ENCODE measurements at regions not wholly inside any gene's neighbourhood (a gene's known extent, or its start where the extent isn't known, plus 50 kb on each side); places are given as distances from the start of the nearest gene placed in this dataset.

DNA sequence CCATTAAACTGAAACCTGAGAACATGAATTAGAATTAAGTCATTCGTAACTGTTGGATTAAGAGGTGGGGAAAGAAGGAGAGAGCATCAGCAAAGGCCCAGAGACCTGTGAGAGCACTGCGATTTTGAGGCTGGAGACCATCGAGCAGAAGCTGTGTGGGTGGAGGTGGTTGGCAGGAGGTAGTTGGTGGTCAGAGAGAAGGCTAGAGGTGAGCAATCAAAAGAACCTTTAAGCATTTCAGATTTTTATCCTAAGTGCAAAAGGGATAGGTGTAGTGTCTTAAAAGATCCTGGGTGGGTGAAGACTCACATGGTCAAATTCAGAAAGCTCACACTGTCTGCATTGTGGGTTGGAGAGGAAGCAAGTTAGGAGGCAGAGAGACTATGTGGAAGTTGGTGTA, 65.1 kb upstream of the TEX264 start:
- Histone ChIP-seq H3K18ac (ENCODE audit: extremely low read depth, low read length) (no peak overlapping the region), H3K4ac (replicated peaks; ENCODE audit: insufficient read length, low read depth, low read length) (no peak overlapping the region), H3K4me3 (ENCODE audit: extremely low read depth in 1 of 4, insufficient read depth in 2 of 4, low read depth in 3 of 4, low read length in 4 of 4) (no peak overlapping the region), H3K27ac (ENCODE audit: low read depth, low read length) (no peak overlapping the region), H2BK5ac (ENCODE audit: low read depth, low read length) (no peak overlapping the region), H3K23ac (ENCODE audit: insufficient read length) (no peak overlapping the region), H3K56ac (replicated peaks; ENCODE audit: insufficient read length, low read depth, low read length) (no peak overlapping the region), H3K23me2 (ENCODE audit: low read depth, low read length) (no peaks in the 10 kb centered on the region), H2AK5ac (ENCODE audit: low read depth, low read length) (no peak overlapping the region), H3K79me2 (ENCODE audit: control insufficient read depth in 1 of 2, insufficient read depth in 2 of 2, low read length in 2 of 2) (peaks cover 0 to 12% of the 10 kb centered on the region in 2 experiments; a peak in 2 of 4 replicates), H4K8ac (ENCODE audit: extremely low read depth, insufficient read depth, low read length) (no peak overlapping the region), H3K9ac (replicated peaks in 1 of 4; ENCODE audit: extremely low read depth in 1 of 4, low read depth in 3 of 4, low read length in 3 of 4) (no peak overlapping the region), H3K36me3 (ENCODE audit: control insufficient read depth in 2 of 4, insufficient read depth in 4 of 4, low read length in 3 of 4) (peaks cover 0 to 13% (median 0%) of the 10 kb centered on the region in 4 experiments; a peak in 1 of 8 replicates), H4K20me1 (replicated peaks in 1 of 2; ENCODE audit: control insufficient read depth in 1 of 2, insufficient read depth in 2 of 2, low read length in 2 of 2) (no peaks in the 10 kb centered on the region), H2AFZ (ENCODE audit: low read length) (no peak overlapping the region), H3K4me1 (replicated peaks in 1 of 4; ENCODE audit: control insufficient read depth in 3 of 4, insufficient read depth in 4 of 4, low read length in 3 of 4) (no peaks in the 10 kb centered on the region), H3K9me3 (ENCODE audit: insufficient read depth in 2 of 2, low read depth in 1 of 2, low read length in 1 of 2) (peaks cover 0 to 13% of the 10 kb centered on the region in 2 experiments; a peak in 1 of 4 replicates), H2BK20ac (ENCODE audit: low read length) (no peak overlapping the region), H2BK15ac (ENCODE audit: low read length) (no peak overlapping the region), H3K14ac (ENCODE audit: insufficient read length) (no peak overlapping the region), H2BK120ac (replicated peaks; ENCODE audit: low read depth, low read length) (no peak overlapping the region), H4K91ac (replicated peaks; ENCODE audit: insufficient read length, low read length) (no peak overlapping the region), H3K79me1 (ENCODE audit: low read depth, low read length) (no peaks in the 10 kb centered on the region; the same call in 1 of the 2 replicates), H3K4me2 (ENCODE audit: insufficient read depth in 1 of 2, low read depth in 2 of 2, low read length in 2 of 2) (no peak overlapping the region), H3K27me3 (replicated peaks in 1 of 4; ENCODE audit: control insufficient read depth in 3 of 4, extremely low read depth in 1 of 4, insufficient read depth in 3 of 4, low read length in 3 of 4) (no peaks in the 10 kb centered on the region), H2BK12ac (ENCODE audit: low read depth, low read length) (no peak overlapping the region), H4K5ac (ENCODE audit: insufficient read length, low read depth, low read length) (no peak overlapping the region)
- DNase-seq (ENCODE audit: low read depth in 1 of 2, low spot score in 2 of 2) (no peak), FAIRE-seq (no peak)
- WGBS, 2 experiments (ENCODE audit: extremely low coverage in 1 of 2, insufficient coverage in 1 of 2, insufficient read length in 1 of 2, insufficient replicate concordance in 2 of 2, low coverage in 1 of 2, low lambda C conversion rate in 2 of 2, missing lambda C conversion rate in 1 of 2): 81% methylated on average over 3 of the region's 3 CpGs; no CpG with 5 or more reads in 1 of the 2 experiments
- CTCF ChIA-PET (ENCODE audit: partially characterized antibody): interaction anchor here (0.7 to 1.0 kb wide), 2 partner anchors 104 to 1192 kb away, joined by 3 to 4 read pairs; no protein-coding TSS in a partner anchor
- POLR2A ChIA-PET (ENCODE audit: partially characterized antibody): interaction anchor here (0.7 kb wide), 1 partner anchor 358 kb away, joined by 3 read pairs; no protein-coding TSS in a partner anchor
- TF ChIP-seq RAD21 (IDR thresholded peaks at IDR 0.05 in 1 of 2, conservative IDR thresholded peaks at IDR 0.05 in 1 of 2; ENCODE audit: low read depth in 2 of 2, low read length in 2 of 2) (no peak), BCL11A (IDR thresholded peaks at IDR 0.05; ENCODE audit: low read depth in 2 of 2, low read length in 2 of 2) (no peak), NRF1 (IDR thresholded peaks at IDR 0.05; ENCODE audit: low read depth, low read length) (no peak), RXRA (IDR thresholded peaks at IDR 0.05; ENCODE audit: insufficient read depth, low read depth, low read length) (no peak), ZNF274 (IDR thresholded peaks at IDR 0.05; ENCODE audit: borderline replicate concordance, extremely low read depth, low read length) (no peak), CEBPB (IDR thresholded peaks at IDR 0.05; ENCODE audit: low read depth, low read length) (no peak), YY1 (IDR thresholded peaks at IDR 0.05; ENCODE audit: low read depth, low read length) (no peak), CTBP2 (IDR thresholded peaks at IDR 0.05; ENCODE audit: borderline replicate concordance, insufficient read depth, insufficient read length, low read length) (no peak), SP2 (IDR thresholded peaks at IDR 0.05; ENCODE audit: low read length) (no peak)
- TF ChIP-seq, protein P1, sequence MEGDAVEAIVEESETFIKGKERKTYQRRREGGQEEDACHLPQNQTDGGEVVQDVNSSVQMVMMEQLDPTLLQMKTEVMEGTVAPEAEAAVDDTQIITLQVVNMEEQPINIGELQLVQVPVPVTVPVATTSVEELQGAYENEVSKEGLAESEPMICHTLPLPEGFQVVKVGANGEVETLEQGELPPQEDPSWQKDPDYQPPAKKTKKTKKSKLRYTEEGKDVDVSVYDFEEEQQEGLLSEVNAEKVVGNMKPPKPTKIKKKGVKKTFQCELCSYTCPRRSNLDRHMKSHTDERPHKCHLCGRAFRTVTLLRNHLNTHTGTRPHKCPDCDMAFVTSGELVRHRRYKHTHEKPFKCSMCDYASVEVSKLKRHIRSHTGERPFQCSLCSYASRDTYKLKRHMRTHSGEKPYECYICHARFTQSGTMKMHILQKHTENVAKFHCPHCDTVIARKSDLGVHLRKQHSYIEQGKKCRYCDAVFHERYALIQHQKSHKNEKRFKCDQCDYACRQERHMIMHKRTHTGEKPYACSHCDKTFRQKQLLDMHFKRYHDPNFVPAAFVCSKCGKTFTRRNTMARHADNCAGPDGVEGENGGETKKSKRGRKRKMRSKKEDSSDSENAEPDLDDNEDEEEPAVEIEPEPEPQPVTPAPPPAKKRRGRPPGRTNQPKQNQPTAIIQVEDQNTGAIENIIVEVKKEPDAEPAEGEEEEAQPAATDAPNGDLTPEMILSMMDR (IDR thresholded peaks at IDR 0.05; ENCODE audit: control extremely low read depth in 1 of 3, insufficient read depth in 1 of 3, low read depth in 1 of 3, low read length in 3 of 3): no peak
